Cardiac fibroblast (primary cell): ENCODE measurements at regions not wholly inside any gene's neighbourhood (a gene's known extent, or its start where the extent isn't known, plus 50 kb on each side); places are given as distances from the start of the nearest gene placed in this dataset.

ENCODE experiments used
- DNase-seq, 2 donors: peaks; one replicate each; pipeline versions ENCODE4 v3.0.0 to v3.0.0-alpha.2; 2010; ENCODE audit warnings: low read depth in 2 of 2
- H3K4me3 ChIP-seq, 2 donors: replicated peaks in 1 of 2; 1 replicate in 1 of 2; 2 replicates in 1 of 2; pipeline ENCODE4 v1.5.1; 2011; ENCODE audit warnings: low read depth in 2 of 2, low read length in 2 of 2, mild to moderate bottlenecking in 2 of 2, moderate library complexity in 1 of 2
- CTCF ChIP-seq: IDR thresholded peaks from one replicate; pipeline ENCODE4 v1.5.1; 2011; ENCODE audit warnings: low read depth, mild to moderate bottlenecking, low read length, inconsistent platforms

DNA sequence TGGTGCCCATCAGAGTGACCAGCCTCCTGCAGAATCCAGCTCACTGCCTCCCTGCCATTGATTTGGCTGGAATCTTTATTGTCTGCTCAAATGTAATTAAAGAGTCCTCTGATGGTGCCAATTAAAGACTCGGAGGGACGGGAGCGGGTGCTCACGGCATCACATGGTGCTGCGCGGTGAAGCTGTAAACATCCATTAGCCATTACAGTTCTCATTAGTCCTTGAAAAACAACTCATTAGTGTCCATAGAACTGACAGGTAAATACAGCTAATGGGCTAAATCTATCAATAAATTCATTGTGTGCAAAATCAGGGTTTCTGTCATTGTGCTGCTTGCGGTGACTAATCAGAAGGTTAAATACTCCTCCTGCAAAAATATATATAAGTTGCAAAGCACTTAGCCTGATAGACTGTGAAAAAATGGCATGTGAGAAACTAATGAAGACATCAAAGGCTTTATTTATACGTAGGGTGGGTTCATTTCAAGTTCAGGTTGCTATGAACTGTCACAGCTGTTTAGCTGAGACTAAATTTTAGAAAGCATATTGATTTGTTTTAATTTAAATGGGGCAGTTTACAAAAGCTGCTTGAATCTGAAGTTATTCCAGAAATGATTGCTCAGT lies 289.8 kb upstream of the POU3F1 start:
- no peak overlapping the region for H3K4me3 ChIP-seq
- no peak for TF ChIP-seq CTCF
- no peak for DNase-seq

DNA sequence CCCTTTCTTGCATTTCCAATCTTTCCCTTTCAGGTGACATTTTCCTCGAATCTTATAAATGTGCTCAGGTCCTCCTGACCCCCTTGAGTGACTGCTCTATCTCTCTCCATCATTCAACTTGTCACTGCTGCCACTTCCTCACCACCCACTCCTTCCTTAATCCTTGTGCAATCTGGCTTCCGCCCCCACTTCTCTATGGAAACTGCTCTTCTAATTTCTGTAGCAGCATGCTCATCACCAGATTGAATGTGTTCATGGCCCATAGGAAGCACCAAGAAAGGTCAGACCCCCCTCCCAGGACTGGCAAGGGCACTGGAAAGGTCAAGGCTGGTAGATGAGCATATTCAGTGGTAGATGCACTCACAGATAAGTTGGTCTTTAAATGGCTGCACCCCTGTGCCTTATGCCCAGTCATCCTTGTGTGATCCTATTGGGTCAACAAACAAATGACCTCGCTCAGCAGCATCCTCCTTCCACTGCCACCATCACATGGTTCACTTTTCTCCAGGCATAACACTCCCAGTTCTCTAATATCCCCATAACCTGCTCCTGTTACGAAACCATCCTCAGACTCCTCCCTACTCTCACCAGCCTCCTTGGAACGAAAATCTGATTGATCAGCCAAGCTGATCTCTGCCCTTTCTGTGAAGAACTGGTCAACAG lies 288.5 kb upstream of the POU3F1 start:
- no peak for TF ChIP-seq CTCF
- no peak for DNase-seq
- H3K4me3 ChIP-seq = no peak overlapping the region

GRCh38 chr1:38332649-38333310 lies 286.2 kb upstream of the POU3F1 start:
- no peak overlapping the region for H3K4me3 ChIP-seq
- no peak for DNase-seq
- TF ChIP-seq CTCF = no peak

- H3K4me3 ChIP-seq = no peak overlapping the region
- TF ChIP-seq CTCF = no peak
- no peak for DNase-seq
Observed at GRCh38 chr1:38331496-38332210, 285.1 kb upstream of the POU3F1 start.

DNA sequence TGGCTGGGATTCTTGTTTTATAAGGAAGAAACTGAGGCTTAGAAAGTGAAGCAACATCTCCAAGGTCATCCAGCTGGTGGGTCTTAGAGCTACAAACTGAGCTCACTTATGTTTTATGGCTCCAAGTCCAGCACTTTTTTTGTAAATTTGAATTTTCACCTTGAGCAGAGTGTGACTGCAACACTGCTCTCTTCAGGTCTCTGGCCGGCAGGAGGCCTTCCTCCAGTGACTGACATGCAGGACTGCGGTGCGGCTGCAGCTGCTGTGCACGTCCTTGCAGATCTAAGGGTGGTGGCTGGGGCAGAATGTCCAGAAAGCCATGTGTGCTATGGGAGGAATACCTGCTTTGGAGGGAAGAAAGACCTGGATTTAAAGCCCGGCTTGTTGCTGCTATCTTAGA lies 284.2 kb upstream of the POU3F1 start:
- no peak overlapping the region for H3K4me3 ChIP-seq
- no peak for TF ChIP-seq CTCF
- no peak for DNase-seq

DNA sequence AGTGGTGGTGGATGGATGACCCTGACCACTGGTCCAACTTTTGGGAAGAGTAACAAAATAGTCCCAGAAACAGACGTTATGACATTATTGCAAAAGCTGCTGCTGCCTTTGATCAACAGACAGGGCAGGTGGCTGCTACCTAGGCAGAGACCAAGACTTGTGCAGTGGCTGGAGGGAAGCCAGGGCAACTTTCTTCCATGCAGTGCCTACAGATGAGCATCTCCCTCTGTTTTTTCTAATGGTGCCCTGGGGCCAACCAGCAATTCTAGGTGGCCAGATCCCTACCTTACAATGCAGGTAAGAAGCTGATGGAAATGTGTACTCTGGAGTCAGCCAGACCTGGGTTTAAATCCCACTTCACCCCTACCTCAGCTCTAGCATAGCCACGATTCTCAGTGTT lies 283.1 kb upstream of the POU3F1 start:
- DNase-seq = no peak
- no peak for TF ChIP-seq CTCF
- H3K4me3 ChIP-seq = no peak overlapping the region
